NOMO-1 (cell line): ENCODE measurements at regions not wholly inside any gene's neighbourhood (a gene's known extent, or its start where the extent isn't known, plus 50 kb on each side); places are given as distances from the start of the nearest gene placed in this dataset.
"Not testable (repeated sequence)": the region's sequence is repeated elsewhere in the genome, so short reads cannot be mapped to it uniquely, and the experiment has no call there.

Source experiments
- DNase-seq, 2 experiments: peaks; one replicate each; lab custom pipeline; 2025; ENCODE audit not compliant: unreplicated experiment in 2 of 2; lab: John Stamatoyannopoulos, UW

DNA sequence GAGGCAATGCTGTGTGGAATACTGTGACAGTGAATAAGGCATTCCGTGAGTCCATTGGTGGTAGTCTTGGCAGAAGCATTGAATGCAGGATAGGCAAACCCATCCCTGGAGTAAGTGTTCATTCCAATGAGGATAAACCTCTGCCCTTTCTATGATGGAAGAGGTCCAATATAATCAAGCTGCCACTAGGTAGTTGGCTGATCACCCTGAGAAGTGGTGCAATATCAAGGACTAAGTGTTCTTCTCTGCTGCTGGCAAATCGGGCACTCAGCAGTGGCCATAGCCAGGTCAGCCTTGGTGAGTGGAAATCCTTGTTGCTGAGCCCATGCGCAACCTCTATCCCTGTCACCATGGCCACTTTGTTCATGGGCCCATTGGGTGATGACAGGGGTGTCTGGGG lies 70.1 kb downstream of the FBXO4 start:
- DNase-seq, result no peak

DNA sequence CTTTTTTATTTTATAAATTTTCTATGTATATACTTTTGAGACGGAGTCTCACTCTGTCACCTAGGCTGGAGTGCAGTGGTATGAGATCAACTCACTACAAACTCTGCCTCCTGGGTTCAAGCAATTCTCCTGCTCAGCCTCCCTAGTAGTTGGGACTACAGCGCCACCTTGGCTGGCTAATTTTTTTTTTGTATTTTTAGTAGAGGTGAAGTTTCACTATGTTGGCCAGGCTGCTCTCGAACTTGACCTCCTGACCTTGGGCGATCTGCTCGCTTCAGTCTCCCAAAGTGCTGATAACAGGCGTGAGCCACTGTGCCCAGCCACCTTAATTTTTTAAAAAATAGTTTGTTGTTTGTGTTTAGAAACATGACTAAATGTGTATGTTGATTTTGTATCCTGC lies 76.6 kb downstream of the FBXO4 start:
- no peak for DNase-seq

DNA sequence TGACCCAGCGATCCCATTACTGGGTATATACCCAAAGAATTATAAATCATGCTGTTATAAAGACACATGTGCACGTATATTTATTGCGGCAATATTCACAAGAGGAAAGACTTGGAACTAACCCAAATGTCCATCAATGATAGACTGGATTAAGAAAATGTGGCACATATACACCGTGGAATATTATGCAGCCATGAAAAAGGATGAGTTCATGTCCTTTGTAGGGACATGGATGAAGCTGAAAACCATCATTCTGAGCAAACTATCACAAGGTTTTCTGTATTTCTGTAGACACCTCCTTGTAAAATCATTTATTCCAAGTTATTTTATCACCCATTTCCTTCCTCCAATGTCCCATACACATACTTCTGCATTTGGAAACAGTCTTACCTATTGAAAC lies 78.8 kb downstream of the FBXO4 start:
- not testable (repeated sequence) for DNase-seq

DNA sequence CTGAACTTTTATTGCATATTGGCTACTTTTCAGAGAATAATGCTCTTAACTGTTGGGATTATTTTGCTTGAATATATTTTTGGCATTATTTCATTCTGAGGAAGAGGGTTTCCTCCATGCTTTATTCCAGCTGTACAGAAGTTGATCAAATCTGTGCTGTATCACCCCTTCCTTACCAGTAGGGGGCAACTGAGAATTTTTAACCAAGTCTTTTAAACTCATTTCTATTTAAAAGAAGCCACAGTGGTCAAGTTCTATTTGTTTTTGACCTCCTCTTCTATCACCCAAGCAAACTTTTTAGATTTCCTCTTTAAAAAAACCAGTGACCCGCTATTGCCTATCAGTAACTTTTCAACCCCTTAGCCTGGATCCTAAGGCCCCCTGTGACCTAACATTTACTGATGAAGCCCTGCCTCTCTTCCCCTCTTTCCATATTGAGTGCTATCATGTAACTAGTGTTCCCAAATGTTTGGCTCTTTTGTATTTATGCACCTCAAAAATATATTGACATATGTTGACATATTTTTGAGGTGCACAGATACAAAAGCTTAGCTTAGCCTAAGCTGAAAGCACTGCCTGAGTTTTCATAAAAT lies 80.6 kb downstream of the FBXO4 start:
- DNase-seq, result peak; percentile 40 to 44

DNA sequence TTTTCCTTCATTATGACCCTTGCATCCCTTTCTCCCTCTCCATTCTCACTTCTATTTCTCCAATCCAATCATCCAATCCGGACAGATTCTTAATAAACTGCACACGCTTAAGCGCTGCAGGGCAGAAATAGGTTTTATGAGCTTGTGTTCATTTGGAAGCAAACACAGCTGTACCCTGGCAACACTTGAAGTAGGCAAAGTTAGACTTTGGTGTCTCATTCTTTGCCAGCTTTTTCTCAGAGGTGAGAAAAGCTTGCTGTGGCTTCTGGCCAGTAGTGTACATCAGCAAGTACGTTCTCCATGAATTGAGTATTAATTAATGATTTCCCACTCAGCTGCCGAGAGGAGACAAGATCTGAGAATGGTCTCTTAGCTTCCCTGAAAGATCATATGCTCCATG lies 88.5 kb downstream of the FBXO4 start:
- no peak for DNase-seq

DNA sequence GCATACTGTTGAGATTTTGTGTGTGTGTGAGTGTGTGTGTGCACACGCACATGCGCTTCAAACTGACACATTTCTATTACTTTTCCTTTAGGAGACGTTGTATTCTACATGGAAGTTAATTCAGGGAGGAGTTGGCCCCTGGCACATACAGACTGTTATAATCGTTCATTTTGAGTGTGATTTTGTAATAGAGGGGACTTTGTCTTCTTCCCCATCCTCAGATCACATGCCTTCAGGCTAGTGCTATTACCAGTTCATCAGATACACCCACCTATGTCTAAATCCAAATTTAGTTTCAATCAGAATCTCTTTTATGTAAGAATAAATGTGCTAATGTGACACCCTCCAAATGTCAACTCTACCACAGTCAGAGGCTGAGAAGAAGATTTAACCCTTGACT lies 90.2 kb downstream of the FBXO4 start:
- no peak for DNase-seq

DNA sequence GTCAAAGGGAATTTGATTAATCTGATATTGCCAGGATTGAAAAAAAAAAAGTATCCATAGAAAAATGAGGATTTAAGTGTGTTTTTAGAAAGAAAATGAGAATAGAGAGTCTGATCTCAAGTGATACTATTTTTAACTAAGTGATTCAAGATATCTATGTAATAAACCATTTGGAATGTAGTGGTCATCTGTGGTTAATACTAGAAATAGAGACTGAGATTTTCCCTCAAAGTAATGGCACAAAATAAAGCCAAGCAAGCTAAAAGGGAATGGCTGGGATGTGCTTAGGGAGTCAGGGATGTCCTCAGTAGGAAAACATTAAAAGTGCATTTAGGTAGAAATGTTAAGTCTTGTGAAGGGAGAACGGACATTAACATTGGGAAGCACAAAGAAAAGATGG lies 90.6 kb downstream of the FBXO4 start:
- DNase-seq, result no peak

DNA sequence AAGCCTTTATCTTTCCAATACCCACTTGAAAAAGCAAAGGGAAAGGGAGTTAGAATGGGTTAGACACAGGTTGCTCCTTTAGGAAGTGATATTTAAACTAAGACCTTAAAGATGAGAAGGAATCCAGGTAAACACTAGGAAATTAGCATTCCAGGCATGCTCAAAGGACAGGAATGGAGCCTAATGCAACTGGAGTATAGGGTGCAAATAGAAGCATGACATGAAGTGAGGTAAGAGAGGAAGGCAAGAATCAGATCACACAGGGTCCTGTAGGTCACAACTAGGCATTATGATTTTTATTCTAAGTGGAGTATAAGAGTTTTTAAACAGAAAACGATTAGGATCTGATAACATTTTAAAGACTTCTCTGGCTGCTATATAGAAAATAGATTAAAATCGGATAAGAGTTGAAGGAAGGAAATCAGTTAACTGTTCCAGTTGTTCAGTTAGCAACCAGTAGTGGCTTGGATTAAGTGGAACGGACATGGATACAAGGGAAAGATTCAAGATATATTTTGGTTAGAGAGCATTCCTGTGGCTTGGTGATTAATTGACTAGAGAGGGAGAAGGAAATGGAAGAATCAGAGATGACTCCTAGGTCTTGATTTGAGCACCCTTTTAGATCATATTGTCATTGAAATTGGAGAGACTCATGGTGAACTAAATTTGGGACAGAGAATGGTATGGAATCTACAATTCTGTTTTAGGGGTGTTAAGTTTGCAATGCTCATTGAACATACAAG lies 95.9 kb downstream of the FBXO4 start:
- no peak for DNase-seq

DNA sequence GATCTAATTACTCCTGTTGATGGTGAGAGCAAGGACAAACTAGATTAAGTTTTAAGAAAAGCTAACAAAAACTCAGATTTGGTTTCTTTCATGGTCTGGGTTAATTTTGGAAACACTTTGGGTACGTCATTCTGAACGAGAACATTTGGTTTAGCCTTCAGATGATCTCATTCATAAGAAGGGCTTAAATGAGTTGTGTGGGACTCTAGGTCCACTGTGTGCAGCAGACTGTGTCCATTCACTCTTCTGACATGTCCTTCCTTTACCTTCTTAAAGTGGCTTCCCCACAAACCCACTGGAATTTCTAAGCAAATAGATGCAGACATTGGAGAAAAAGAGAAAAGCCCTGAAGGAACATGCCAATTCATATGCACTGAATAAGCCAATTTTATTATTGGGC lies 96.8 kb downstream of the FBXO4 start:
- DNase-seq, result no peak

DNA sequence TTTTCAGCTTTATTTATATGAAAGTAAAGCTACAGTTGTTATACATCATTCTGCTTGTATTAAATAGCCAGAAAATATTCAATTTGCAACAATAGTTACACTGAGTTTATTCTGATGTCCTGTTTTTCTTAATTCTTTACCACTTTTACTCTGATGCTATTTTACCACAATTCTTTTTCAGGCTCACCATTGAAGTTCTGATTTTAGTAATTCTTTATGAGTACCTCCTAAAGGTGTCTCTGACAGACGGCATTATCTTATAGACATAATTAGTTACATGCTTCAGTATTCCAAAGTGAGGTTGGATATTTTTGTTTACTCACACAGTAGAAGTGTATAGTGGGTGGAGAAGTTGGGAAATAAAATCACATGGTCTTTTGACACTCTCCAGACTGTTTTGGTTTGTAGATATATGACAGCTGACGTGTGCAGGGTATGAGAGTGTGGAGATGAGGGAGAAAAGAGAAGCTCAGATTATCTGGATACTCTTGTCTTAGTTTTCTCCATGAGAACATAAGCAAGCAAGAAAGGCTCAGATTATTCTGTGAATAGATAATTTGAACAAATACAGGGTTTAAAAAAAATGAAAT lies 97.4 kb downstream of the FBXO4 start:
- no peak for DNase-seq

DNA sequence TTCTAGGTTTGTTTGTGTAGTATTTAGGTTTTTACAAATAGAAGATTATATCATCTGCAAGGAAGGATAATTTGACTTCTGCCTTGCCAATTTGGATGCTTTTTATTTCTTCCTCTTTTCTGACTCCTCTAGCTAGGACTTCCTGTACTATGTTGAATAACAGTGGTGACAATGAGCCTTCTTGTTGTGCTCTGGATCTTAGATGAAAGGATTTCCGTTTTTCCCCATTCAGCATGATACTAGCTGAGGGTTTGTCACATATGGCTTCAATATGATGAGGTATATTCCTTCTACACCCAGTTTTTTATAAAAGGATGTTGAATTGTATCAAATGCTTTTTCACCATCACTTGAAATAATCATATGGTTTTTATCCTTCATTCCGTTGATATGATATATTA lies 101.4 kb downstream of the FBXO4 start:
- DNase-seq, result no peak

DNA sequence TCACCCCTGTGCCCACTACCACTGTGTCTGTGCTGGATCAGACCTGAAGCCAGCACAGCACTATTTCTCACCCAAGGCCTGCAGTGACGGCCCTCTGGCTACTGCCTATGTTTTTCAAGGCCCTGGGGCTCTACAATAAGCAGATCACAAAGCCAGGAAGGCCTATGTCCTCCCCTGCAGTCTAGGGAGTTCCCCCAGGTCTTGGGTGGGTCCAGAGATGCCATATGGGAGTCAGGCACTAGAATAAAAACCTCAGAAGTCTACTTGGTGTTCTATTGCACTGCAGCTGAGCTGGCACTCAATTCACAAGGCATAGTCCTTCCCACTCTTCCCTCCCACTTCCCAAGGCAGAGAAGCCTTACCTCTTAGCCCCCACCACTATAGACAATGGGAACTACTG lies 107.1 kb downstream of the FBXO4 start:
- DNase-seq, result no peak

DNA sequence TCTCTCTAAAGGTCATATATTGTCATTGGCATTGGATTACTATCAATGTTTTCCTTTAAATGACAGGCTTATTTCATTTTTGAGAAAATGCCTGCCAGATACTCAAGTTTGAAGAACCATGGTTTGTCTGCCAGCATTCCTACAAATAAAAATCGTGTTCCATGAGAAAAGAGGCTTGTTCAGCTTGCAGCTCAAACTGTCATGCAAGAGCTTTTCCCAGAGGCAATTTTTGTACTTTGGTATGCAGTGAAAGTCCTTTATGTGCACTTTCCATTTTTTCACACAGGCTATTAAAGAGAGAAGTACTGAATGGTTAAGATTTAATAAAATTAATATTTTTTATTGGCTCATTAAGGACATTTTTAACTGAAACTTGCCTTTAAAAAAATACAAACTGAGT lies 110.4 kb downstream of the FBXO4 start:
- DNase-seq, result no peak

DNA sequence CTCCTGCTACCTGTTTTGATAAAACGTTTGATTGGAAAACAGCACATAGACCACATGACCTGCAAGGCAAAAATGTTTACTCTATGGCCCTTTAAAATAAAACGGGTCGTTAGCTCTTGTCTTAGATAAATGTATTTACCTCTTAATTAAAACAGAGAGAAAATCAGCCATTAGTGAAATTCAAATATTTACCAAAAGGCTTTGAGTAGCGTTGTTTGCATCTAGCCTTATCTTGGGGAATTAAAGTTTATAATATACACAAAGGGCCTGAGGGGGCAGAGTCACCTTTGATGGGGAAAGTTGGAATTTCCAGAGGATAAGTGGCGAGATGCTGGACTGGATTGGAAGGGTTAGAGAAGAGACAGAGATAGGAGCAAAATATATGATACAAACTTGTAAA lies 111.3 kb downstream of the FBXO4 start:
- DNase-seq, result no peak

DNA sequence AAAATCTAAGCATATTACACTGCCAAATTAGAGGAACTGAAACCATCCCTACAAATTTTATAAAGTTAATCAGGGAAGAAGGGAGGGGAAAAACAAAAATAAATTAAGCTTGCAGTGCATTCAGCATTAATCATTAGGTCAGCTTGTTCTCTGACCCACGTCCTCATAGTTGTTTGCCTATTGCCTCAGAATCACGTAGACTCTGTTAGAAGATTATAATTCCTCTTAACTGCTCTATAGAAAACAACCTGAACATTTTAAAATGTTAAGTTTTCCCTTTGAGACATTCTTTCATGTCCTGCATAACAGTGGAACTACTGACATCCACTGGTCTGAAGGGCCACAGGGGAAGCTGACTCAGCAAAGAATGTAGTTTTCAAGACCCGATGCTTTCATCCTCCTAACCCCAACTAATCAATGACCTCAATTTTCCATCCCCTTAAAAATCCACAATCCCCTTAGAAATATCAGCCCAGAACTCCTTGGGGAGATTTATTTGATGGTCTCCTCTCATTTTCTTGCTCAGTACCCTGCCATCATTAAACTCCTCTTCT lies 112.4 kb downstream of the FBXO4 start:
- no peak for DNase-seq

DNA sequence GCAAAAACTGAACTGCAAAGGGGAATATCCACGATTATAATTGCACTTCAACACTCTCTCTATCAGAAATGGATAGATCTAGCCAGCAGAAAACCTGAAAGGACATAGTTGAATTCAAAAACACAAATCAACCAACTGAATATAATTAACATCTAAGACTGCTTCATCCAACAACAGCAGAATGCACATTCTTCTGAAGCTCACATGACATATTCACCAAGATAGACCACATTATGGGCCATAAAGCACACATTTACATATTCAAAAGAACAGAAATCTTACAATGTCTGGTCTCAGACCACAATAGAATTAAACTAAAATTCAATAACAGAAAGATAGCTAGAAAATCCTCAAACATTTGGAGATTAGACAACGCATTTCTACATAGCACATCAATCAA lies 118.3 kb downstream of the FBXO4 start:
- no peak for DNase-seq

DNA sequence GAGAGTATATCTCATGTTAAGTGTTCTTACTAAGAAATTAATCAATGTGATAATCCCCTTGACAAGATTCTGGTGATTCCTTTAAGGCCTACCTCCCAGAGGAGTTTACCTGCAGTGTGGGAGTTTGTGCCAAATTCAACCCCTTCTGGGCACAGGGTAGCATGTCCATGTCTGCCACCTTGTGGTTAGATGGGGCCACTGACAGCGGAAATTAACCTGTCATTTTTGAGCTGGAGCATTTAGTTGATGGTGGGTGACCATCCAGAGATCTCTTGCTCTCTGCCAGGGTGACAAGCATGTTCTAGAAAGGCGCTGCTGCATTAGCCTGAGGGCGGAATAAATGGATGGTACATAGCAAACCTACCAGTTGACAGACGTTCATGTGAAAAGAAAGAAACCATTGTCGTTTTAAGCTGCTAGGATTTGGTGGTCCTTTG lies 132.2 kb downstream of the FBXO4 start:
- peak; percentile 37 to 59 for DNase-seq

DNA sequence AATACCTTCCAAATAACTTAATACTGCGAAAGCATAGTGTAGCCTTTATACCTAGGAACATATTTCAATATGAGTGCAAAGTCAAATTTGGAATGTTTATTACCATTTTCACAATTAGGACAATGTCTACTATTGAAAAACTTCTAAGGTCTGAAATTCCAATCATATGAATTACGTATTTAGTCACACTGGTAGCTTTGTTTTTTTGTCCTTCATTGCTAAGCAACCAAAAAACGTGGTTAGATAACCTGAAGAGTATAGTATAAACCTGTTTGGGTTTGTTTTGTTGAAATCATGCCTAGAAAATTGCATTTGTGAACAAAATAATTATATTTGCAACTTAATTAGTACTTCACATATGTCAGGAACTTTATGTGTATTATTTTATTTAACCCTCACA lies 134.2 kb downstream of the FBXO4 start:
- no peak for DNase-seq

DNA sequence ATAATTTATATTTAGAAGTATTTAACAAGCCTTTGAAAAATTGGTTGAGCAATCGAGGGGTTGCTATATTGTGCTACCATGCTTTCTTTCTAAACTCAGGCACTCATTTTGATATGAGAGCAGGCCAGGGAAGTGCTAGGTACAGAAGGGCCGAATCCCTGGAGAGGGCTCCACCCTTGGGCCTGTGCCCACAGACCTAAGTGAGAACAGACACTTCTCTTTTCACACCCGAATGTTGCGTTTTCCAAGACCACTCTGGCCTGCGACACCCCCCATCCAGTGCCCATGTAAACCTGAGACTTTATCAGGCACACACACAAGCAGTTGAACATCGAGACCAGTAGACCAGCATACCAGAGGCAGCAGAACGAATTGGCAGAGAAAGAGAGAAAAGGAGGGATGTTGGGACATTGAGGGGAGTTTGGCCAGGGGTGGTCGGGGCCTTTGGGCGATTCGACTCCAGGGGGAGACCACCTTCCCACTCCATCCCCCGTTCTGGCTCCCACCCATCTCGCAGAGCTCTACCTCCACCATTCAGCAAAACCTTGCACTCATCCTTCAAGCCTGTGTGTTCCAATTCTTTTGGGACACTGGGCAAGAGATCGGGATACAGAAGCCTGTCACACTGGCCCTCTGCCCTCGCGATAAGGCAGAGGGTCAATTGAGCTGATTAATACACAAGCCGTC lies 134.8 kb downstream of the FBXO4 start:
- no peak for DNase-seq

DNA sequence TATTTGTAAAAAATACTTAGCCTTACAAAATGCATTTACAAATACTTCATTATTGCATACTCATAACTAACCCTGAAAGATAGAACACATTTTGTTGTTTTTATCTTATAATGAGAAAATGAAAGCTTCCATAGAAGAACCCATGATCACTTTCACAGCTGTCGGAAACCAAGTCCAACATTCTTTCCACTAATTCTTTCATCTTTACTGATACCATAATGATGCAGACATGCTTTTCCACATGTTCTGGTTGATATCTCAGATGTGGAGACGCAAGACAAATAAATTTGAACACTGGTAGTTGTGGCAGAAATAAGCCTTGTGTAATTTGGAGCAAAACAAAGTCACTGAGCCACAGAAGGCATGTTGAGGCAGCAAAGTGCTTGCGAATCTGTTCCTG lies 136.0 kb downstream of the FBXO4 start:
- DNase-seq, result no peak

DNA sequence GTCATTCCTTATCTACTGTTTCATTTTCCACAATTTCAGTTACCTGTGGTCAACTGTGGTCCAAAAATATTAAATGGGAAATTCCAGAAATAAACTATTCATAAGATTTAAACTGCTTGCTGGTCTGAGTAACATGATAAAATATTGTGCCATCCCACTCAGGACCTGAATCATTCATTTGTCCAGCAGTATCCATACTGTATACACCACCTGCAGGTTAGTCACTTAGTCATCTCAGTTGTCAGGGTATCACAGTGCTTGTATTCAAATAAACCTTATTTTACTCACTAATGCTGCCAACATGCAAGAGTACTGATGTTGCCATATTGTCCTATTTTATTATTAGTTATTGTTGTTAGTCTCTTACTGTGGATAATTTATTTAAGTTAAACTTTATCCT lies 139.7 kb downstream of the FBXO4 start:
- DNase-seq, result no peak

DNA sequence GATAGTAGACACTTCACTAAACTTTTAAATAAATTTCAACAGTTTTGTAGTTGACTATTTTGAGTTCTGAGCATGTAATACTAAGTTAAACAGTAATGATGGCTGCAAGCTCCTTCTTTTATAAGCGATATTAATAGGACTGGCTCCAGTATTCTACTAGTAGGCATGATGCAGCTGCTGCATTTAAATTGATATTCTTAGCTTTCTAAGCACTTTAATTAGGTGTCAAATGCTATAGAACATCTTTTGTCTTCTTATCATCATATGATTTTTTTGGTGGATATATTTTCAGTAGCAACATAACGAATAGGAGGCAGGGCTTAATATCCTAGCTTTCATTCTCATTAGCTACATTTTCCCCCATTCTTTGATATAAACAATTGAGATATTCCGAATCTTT lies 141.1 kb downstream of the FBXO4 start:
- DNase-seq, result no peak
